Esophagus muscularis mucosa (tissue), 3 donors: ENCODE measurements at regions not wholly inside any gene's neighbourhood (a gene's known extent, or its start where the extent isn't known, plus 50 kb on each side); places are given as distances from the start of the nearest gene placed in this dataset.

Experiments used
- POLR2A ChIP-seq: fragments of 450-650 bp; IDR thresholded peaks from one replicate; pipeline ENCODE4 v1.6.1; 2017; ENCODE audit warnings: antibody characterized with exemption, moderate library complexity, mild to moderate bottlenecking, low read depth
- TF ChIP-seq, protein P1 (sequence below), 3 experiments: fragments of 200-600 bp in 2 of 3; fragments of 450-650 bp in 1 of 3; sonication (generic) in 2 of 3; IDR thresholded peaks; one replicate each; pipeline ENCODE4 v1.5.1; 2017 to 2019; ENCODE audit warnings: antibody characterized with exemption in 3 of 3, mild to moderate bottlenecking in 2 of 3, moderate library complexity in 1 of 3

DNA sequence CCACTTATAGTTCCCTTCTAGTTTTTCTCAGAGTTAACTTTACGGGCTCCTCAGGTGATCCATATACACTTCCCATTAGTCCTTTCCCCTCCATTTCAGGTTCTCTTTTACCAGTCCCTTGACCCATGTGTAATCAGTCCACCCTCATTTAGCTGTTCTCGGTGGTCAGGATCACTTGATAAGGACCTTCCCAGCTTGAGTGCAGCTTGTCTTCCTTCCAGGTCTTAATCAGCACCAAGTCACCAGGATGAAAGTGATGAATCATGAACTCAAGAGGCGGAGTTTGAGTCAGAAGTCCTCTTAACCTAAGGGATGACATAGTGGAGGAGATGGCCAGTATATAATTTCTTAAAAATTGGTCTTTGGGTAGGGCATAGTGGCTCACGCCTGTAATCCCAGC is 63.1 kb upstream of the CNTNAP2 start:
- no peak for TF ChIP-seq POLR2A
- TF ChIP-seq, protein P1, sequence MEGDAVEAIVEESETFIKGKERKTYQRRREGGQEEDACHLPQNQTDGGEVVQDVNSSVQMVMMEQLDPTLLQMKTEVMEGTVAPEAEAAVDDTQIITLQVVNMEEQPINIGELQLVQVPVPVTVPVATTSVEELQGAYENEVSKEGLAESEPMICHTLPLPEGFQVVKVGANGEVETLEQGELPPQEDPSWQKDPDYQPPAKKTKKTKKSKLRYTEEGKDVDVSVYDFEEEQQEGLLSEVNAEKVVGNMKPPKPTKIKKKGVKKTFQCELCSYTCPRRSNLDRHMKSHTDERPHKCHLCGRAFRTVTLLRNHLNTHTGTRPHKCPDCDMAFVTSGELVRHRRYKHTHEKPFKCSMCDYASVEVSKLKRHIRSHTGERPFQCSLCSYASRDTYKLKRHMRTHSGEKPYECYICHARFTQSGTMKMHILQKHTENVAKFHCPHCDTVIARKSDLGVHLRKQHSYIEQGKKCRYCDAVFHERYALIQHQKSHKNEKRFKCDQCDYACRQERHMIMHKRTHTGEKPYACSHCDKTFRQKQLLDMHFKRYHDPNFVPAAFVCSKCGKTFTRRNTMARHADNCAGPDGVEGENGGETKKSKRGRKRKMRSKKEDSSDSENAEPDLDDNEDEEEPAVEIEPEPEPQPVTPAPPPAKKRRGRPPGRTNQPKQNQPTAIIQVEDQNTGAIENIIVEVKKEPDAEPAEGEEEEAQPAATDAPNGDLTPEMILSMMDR (IDR thresholded peaks at IDR 0.05) = no peak
